ENCODE measurements at regions not wholly inside any gene's neighbourhood (a gene's known extent, or its start where the extent isn't known, plus 50 kb on each side); places are given as distances from the start of the nearest gene placed in this dataset.
"Not testable (repeated sequence)": the region's sequence is repeated elsewhere in the genome, so short reads cannot be mapped to it uniquely, and the experiment has no call there.

DNA sequence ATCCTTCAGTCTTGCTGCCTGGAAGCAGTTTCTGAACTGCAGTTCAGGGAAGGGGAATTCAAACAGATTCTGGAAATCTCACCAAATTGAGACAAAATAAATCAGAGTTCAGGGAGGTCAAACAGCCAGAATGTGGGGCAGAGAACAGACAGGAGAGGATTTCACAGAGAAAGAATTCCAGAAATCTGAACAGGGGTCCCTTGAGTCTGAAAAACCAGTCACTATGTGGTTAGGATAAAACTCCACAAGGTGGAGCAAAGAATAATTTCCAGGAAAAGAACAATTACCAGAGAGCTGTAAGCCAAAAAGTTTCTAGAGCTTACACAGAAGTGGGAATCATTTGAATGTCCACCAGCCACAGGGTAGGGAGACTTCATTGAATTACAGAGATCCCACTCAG, 84.7 kb downstream of the URB2 start:
- Mint-ChIP-seq H3K27me3 (peaks cover 17% of the 10 kb centered on the region), H3K36me3 (ENCODE audit: low read depth) (peaks cover under 1% of the 10 kb centered on the region), H3K4me3 (no peak overlapping the region), H3K27ac (no peak overlapping the region), H3K4me1 (peaks cover 2% of the 10 kb centered on the region)
- ATAC-seq (no peak), DNase-seq (no peak)
- H3K9me3 ChIP-seq (ENCODE audit: control insufficient read depth, low read length, poor library complexity, severe bottlenecking), result no peaks in the 10 kb centered on the region

DNA sequence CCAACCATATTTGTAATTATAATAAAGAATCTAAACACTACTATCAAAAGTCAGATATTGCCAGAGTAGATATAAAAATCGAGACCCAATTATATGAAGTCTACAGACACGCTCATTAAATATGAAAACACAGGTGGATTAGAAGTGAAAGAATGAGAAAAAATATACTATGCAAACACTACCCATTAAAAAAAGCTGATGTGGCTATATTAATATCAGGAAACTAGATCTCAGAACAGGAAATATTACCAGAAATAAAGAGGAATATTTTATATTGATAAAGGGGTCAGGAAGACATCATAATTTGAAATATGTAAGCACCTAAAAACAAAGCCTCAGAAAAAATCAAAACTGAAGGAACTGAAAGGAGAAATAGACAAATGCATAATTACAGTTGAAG, 88.3 kb downstream of the URB2 start:
- H3K4me1 Mint-ChIP-seq, result peaks cover 2% of the 10 kb centered on the region
- no peaks in the 10 kb centered on the region for H3K36me3 Mint-ChIP-seq (ENCODE audit: low read depth)
- no peak for ATAC-seq
- H3K9me3 ChIP-seq (ENCODE audit: control insufficient read depth, low read length, poor library complexity, severe bottlenecking), result no peaks in the 10 kb centered on the region
- H3K27me3 Mint-ChIP-seq, result peaks cover 15% of the 10 kb centered on the region
- no peak overlapping the region for H3K27ac Mint-ChIP-seq
- H3K4me3 Mint-ChIP-seq, result no peak overlapping the region
- no peak for DNase-seq

DNA sequence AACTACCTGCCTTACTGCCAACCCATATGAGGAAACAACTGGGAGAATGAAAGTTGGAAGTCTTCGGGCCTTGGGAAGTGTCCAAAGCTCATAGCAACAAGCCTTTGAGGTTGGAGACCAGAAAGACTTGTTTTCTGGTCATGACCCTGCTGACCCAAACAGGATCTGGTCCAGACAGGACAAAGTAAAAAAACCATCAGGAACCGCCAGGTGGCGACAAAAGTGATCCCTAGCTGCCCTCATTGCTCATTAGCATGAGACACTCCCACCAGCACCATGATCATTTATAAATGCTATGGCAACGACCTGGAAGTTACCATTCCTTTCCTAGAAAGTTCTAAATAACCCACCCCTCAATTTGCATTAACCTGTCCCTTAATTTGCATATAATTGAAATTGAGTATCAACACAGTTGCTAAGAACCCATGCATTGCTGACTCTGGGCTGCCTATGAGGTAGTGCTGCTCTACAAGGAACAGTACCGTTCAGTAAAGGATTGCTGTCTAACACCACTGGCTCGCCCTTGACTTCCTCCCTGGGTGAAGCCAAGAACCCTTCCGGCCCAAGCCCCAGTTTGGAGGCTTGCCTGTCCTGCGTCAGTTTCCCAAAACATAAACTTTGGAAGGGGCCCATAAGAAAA, 89.0 kb downstream of the URB2 start:
- H3K9me3 ChIP-seq (ENCODE audit: control insufficient read depth, low read length, poor library complexity, severe bottlenecking), result no peaks in the 10 kb centered on the region
- ATAC-seq (no peak), DNase-seq (peak in 2 of 3 donors; percentile 16 to 20)
- peaks cover 2% of the 10 kb centered on the region for H3K36me3 Mint-ChIP-seq (ENCODE audit: low read depth)
- H3K27ac Mint-ChIP-seq, result no peak overlapping the region
- no peak overlapping the region for H3K4me3 Mint-ChIP-seq
- H3K27me3 Mint-ChIP-seq, result peaks cover 12% of the 10 kb centered on the region
- H3K4me1 Mint-ChIP-seq, result peaks cover 2% of the 10 kb centered on the region

DNA sequence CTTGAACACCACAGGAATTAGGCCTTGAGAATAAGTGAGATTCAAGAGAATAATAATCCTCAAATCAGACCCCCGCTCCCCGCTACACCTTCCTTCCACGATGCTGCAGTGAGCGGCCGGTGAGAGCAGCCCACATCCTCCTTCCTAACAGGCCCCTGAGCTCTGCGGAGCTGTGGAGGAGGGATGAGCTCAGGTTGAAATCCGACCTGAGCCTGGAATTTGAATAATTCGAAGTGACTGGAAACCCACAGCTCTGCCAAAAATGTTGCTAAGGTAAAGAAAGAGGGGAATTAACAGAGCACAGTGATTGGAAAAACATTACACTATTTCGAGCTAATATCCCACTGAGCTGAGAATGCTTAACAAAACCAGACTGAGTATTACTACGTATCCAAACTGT, 90.0 kb downstream of the URB2 start:
- peaks cover 2% of the 10 kb centered on the region for H3K4me1 Mint-ChIP-seq
- H3K27me3 Mint-ChIP-seq, result peaks cover 5% of the 10 kb centered on the region
- no peaks in the 10 kb centered on the region for H3K9me3 ChIP-seq (ENCODE audit: control insufficient read depth, low read length, poor library complexity, severe bottlenecking)
- no peak for ATAC-seq
- no peak for DNase-seq
- H3K36me3 Mint-ChIP-seq (ENCODE audit: low read depth), result peaks cover 2% of the 10 kb centered on the region
- no peak overlapping the region for H3K4me3 Mint-ChIP-seq
- H3K27ac Mint-ChIP-seq, result no peak overlapping the region

DNA sequence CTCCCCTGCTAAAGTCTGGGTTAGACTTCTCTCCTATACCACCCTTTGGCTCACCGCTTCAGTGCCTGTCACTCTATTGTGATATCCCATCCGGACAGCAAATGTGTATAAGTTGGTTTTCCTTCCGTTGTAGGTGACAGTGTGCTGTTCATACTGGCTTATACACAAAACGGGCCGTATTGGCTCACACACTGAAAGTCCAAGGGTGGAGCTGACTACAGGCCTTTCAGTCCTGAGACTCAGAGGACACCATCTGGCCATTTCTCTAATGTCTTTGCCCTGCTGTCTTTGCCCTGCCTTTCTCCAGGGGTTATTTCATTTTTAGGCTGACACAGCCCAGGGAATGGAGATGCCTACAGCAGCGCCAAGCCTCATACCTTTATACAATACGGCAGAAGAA, 90.7 kb downstream of the URB2 start:
- H3K9me3 ChIP-seq (ENCODE audit: control insufficient read depth, low read length, poor library complexity, severe bottlenecking), result no peaks in the 10 kb centered on the region
- peaks cover 4% of the 10 kb centered on the region for H3K36me3 Mint-ChIP-seq (ENCODE audit: low read depth)
- DNase-seq (no peak), ATAC-seq (no peak)
- H3K4me1 Mint-ChIP-seq, result peaks cover 2% of the 10 kb centered on the region
- peaks cover 5% of the 10 kb centered on the region for H3K27me3 Mint-ChIP-seq
- H3K4me3 Mint-ChIP-seq, result no peak overlapping the region
- no peak overlapping the region for H3K27ac Mint-ChIP-seq

GRCh38 chr1:229717786-229718576, 91.9 kb downstream of the URB2 start:
- Mint-ChIP-seq H3K27me3 (peaks cover 9% of the 10 kb centered on the region), H3K4me1 (peaks cover 2% of the 10 kb centered on the region), H3K4me3 (no peak overlapping the region), H3K27ac (peak overlapping the region; percentile 54), H3K36me3 (ENCODE audit: low read depth) (peaks cover 4% of the 10 kb centered on the region)
- ATAC-seq (no peak), DNase-seq (no peak)
- H3K9me3 ChIP-seq (ENCODE audit: control insufficient read depth, low read length, poor library complexity, severe bottlenecking), result no peaks in the 10 kb centered on the region

- Mint-ChIP-seq H3K36me3 (ENCODE audit: low read depth) (peaks cover 2% of the 10 kb centered on the region), H3K4me1 (no peaks in the 10 kb centered on the region)
Measured at GRCh38 chr1:229726061-229726460, 100.0 kb downstream of the URB2 start.

GRCh38 chr1:229729916-229730315, 103.9 kb downstream of the URB2 start:
- Mint-ChIP-seq H3K27me3 (peaks cover 34% of the 10 kb centered on the region), H3K4me1 (no peaks in the 10 kb centered on the region), H3K36me3 (ENCODE audit: low read depth) (peaks cover 2% of the 10 kb centered on the region), H3K4me3 (no peak overlapping the region), H3K27ac (no peak overlapping the region)
- no peak for DNase-seq
- no peaks in the 10 kb centered on the region for H3K9me3 ChIP-seq (ENCODE audit: control insufficient read depth, low read length, poor library complexity, severe bottlenecking)
- no peak for ATAC-seq

More at GRCh38 chr1:229726061-229726460, 100.0 kb downstream of the URB2 start:
- ATAC-seq, result no peak
- H3K4me3 Mint-ChIP-seq, result no peak overlapping the region
- no peaks in the 10 kb centered on the region for H3K9me3 ChIP-seq (ENCODE audit: control insufficient read depth, low read length, poor library complexity, severe bottlenecking)
- H3K27ac Mint-ChIP-seq, result no peak overlapping the region
- peaks cover 51% of the 10 kb centered on the region for H3K27me3 Mint-ChIP-seq
- no peak for DNase-seq

- peaks cover 27% of the 10 kb centered on the region for H3K27me3 Mint-ChIP-seq
- no peak overlapping the region for H3K27ac Mint-ChIP-seq
- DNase-seq, result no peak
- H3K9me3 ChIP-seq (ENCODE audit: control insufficient read depth, low read length, poor library complexity, severe bottlenecking), result no peaks in the 10 kb centered on the region
- no peak for ATAC-seq
- peaks cover 2% of the 10 kb centered on the region for H3K36me3 Mint-ChIP-seq (ENCODE audit: low read depth)
- H3K4me1 Mint-ChIP-seq, result no peaks in the 10 kb centered on the region
- no peak overlapping the region for H3K4me3 Mint-ChIP-seq
Measured at GRCh38 chr1:229730573-229730972, 104.5 kb downstream of the URB2 start.

DNA sequence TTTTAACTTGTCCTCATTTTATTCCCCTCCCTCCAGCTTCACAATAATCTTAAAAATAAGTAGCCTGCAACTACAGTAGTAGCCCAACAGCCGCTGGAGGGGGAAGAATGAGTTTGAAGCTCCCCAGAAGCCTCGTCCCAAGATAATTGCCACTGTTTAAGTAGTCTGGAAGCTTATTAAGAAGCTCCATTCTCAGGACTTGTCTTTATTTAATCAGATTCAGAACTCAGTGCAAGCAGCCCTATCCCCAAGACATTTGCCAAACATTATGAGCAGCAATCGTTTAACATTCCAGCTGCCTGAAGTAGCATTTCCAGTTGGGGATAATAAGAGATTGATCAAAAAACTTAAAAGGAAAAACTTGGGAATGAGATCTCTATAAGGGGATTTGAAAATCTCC, 106.0 kb downstream of the URB2 start:
- ATAC-seq (no peak), DNase-seq (no peak)
- no peaks in the 10 kb centered on the region for H3K9me3 ChIP-seq (ENCODE audit: control insufficient read depth, low read length, poor library complexity, severe bottlenecking)
- no peak overlapping the region for H3K4me3 Mint-ChIP-seq
- peaks cover 21% of the 10 kb centered on the region for H3K27me3 Mint-ChIP-seq
- no peaks in the 10 kb centered on the region for H3K4me1 Mint-ChIP-seq
- peaks cover 4% of the 10 kb centered on the region for H3K36me3 Mint-ChIP-seq (ENCODE audit: low read depth)
- no peak overlapping the region for H3K27ac Mint-ChIP-seq

DNA sequence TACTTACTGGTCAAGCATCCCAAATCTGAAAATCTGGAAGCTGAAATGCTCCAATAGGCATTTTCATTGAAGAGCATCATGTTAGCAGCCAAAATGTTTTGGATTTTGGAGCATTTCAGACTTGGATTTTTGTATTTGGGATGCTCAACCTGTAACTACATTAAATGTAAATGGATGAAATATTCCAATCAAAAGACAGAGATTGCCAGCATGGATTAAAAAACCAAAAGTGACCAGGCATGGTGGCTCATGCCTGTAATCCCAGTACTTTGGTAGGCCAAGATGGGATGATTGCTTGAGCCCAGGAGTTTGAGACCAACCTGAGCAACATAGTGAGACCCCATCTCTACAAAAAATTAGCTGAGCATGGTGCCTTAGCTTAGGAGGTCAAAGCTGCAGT, 110.3 kb downstream of the URB2 start:
- DNase-seq, result no peak
- no peaks in the 10 kb centered on the region for H3K27me3 Mint-ChIP-seq
- no peak overlapping the region for H3K27ac Mint-ChIP-seq
- H3K4me1 Mint-ChIP-seq, result no peaks in the 10 kb centered on the region
- no peaks in the 10 kb centered on the region for H3K9me3 ChIP-seq (ENCODE audit: control insufficient read depth, low read length, poor library complexity, severe bottlenecking)
- no peak for ATAC-seq
- H3K36me3 Mint-ChIP-seq (ENCODE audit: low read depth), result peaks cover 4% of the 10 kb centered on the region
- H3K4me3 Mint-ChIP-seq, result no peak overlapping the region

- not testable (repeated sequence) for H3K36me3 Mint-ChIP-seq (ENCODE audit: low read depth); DNase-seq; H3K9me3 ChIP-seq (ENCODE audit: control insufficient read depth, low read length, poor library complexity, severe bottlenecking); H3K4me3 Mint-ChIP-seq; H3K4me1 Mint-ChIP-seq; H3K27me3 Mint-ChIP-seq; ATAC-seq; H3K27ac Mint-ChIP-seq
Measured at GRCh38 chr1:229742614-229743013, 116.6 kb downstream of the URB2 start.

DNA sequence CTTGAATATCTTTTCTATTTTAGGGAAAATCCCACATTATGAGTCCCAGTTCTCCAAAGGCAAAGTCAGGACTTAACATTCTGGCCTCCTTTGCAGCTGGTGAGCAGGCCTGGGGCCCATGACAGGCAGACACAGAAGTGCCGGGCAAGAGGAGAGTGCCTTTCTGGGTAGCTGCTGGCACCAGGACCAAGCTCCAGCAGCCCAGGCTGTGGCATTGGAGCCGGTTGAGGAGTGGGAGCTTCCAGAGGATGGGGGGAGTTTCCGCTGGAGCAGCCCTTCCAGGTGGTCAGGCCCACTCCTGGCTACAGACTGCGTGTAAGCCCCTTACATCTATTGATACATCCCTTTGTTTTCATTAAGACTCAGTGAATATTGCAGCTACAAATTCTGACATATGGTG, 123.9 kb downstream of the URB2 start:
- no peaks in the 10 kb centered on the region for H3K9me3 ChIP-seq (ENCODE audit: control insufficient read depth, low read length, poor library complexity, severe bottlenecking)
- ATAC-seq (no peak), DNase-seq (no peak)
- Mint-ChIP-seq H3K27ac (no peak overlapping the region), H3K4me3 (no peak overlapping the region), H3K36me3 (ENCODE audit: low read depth) (no peaks in the 10 kb centered on the region), H3K4me1 (peaks cover 2% of the 10 kb centered on the region), H3K27me3 (peaks cover 15% of the 10 kb centered on the region)

DNA sequence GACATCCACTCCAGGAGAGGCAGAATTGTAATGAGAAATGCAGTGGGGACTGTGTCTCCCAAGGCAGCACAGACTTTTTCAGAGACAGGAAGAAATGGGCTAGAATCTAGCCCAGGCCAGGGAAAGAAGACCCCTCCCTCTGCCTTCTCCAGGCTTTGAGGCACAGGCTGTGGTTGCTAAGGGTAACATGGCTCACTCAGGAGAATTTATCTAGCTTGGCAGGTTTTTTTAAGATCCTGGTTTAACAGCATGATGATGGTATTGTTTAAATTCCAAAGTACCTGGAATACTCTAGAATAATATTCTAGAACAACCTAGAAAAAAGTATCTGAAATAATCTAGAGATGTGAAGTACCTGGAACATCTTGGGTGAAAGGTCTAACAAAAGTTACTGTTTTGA, 125.6 kb downstream of the URB2 start:
- no peak overlapping the region for H3K27ac Mint-ChIP-seq
- no peaks in the 10 kb centered on the region for H3K9me3 ChIP-seq (ENCODE audit: control insufficient read depth, low read length, poor library complexity, severe bottlenecking)
- H3K36me3 Mint-ChIP-seq (ENCODE audit: low read depth), result no peaks in the 10 kb centered on the region
- H3K27me3 Mint-ChIP-seq, result peaks cover 15% of the 10 kb centered on the region
- ATAC-seq (no peak), DNase-seq (no peak)
- H3K4me1 Mint-ChIP-seq, result peaks cover 2% of the 10 kb centered on the region
- no peak overlapping the region for H3K4me3 Mint-ChIP-seq
